ENCODE measurements at regions not wholly inside any gene's neighbourhood (a gene's known extent, or its start where the extent isn't known, plus 50 kb on each side); places are given as distances from the start of the nearest gene placed in this dataset.

GRCh38 chrX:43564953-43565352, 91.1 kb upstream of the MAOA start:
- DNase-seq (ENCODE audit: low read depth) = no peak

GRCh38 chrX:43566170-43566569, 89.9 kb upstream of the MAOA start:
- no peak for DNase-seq (ENCODE audit: low read depth)

GRCh38 chrX:43573441-43574015, 82.6 kb upstream of the MAOA start:
- no peak for DNase-seq (ENCODE audit: low read depth)

GRCh38 chrX:43580621-43581020, 75.5 kb upstream of the MAOA start:
- DNase-seq (ENCODE audit: low read depth) = no peak

GRCh38 chrX:43581167-43581566, 74.9 kb upstream of the MAOA start:
- no peak for DNase-seq (ENCODE audit: low read depth)

GRCh38 chrX:43581888-43582539, 74.1 kb upstream of the MAOA start:
- no peak for DNase-seq (ENCODE audit: low read depth)

GRCh38 chrX:43582540-43582913, 73.6 kb upstream of the MAOA start:
- DNase-seq (ENCODE audit: low read depth) = no peak

- DNase-seq (ENCODE audit: low read depth) = no peak
Measured at GRCh38 chrX:43585922-43586321, 70.2 kb upstream of the MAOA start.

GRCh38 chrX:43586830-43587229, 69.3 kb upstream of the MAOA start:
- no peak for DNase-seq (ENCODE audit: low read depth)

- no peak for DNase-seq (ENCODE audit: low read depth)
Measured at GRCh38 chrX:43589735-43590134, 66.4 kb upstream of the MAOA start.

GRCh38 chrX:43590150-43590549, 65.9 kb upstream of the MAOA start:
- no peak for DNase-seq (ENCODE audit: low read depth)

GRCh38 chrX:43592597-43592996, 63.5 kb upstream of the MAOA start:
- DNase-seq (ENCODE audit: low read depth) = no peak

- no peak for DNase-seq (ENCODE audit: low read depth)
Measured at GRCh38 chrX:43595931-43596330, 60.2 kb upstream of the MAOA start.

GRCh38 chrX:43604753-43605152, 51.3 kb upstream of the MAOA start:
- no peak for DNase-seq (ENCODE audit: low read depth)

GRCh38 chrX:43605351-43605750, 50.7 kb upstream of the MAOA start:
- DNase-seq (ENCODE audit: low read depth) = no peak
